Neural progenitor cell (in vitro differentiated cells): ENCODE measurements at regions not wholly inside any gene's neighbourhood (a gene's known extent, or its start where the extent isn't known, plus 50 kb on each side); places are given as distances from the start of the nearest gene placed in this dataset.
A peak's percentile ranks its signal among the peaks of the same experiment; 100 is the strongest.
"Not testable (repeated sequence)": the region's sequence is repeated elsewhere in the genome, so short reads cannot be mapped to it uniquely, and the experiment has no call there.

Experiments used
- DNase-seq: peaks from one replicate; pipeline ENCODE4 v3.0.0-alpha.2; 2016; ENCODE audit warnings: low spot score
- H2AFZ ChIP-seq: fragments of 200-600 bp; sonication (generic); replicated peaks from 2 replicates; pipeline ENCODE4 v1.6.1; 2016; ENCODE audit warnings: antibody characterized with exemption
- H3F3A ChIP-seq: fragments of 200-600 bp; sonication (generic); 2 replicates; pipeline ENCODE4 v1.6.1; 2016; ENCODE audit warnings: antibody characterized with exemption, low read depth
- H3K27ac ChIP-seq: fragments of 200-600 bp; sonication (generic); 2 replicates; pipeline ENCODE4 v1.5.1; 2016; ENCODE audit warnings: mild to moderate bottlenecking
- H3K27me3 ChIP-seq: fragments of 200-600 bp; sonication (generic); 2 replicates; pipeline ENCODE4 v1.6.1; 2016; ENCODE audit warnings: mild to moderate bottlenecking, moderate library complexity
- H3K36me3 ChIP-seq: fragments of 200-600 bp; sonication (generic); 2 replicates; pipeline ENCODE4 v1.5.1; 2016
- H3K4me1 ChIP-seq: fragments of 200-600 bp; sonication (generic); 2 replicates; pipeline ENCODE4 v1.6.1; 2016; ENCODE audit warnings: mixed run types
- H3K4me2 ChIP-seq: fragments of 200-600 bp; sonication (generic); 2 replicates; pipeline ENCODE4 v1.6.1; 2016
- H3K4me3 ChIP-seq: fragments of 200-600 bp; sonication (generic); 2 replicates; pipeline ENCODE4 v1.5.1; 2016
- H3K79me2 ChIP-seq: fragments of 200-600 bp; sonication (generic); 2 replicates; pipeline ENCODE4 v1.6.1; 2016; ENCODE audit warnings: low read depth
- H3K9ac ChIP-seq: fragments of 200-600 bp; sonication (generic); 2 replicates; pipeline ENCODE4 v1.6.1; 2016
- H3K9me3 ChIP-seq: fragments of 200-600 bp; sonication (generic); 2 replicates; pipeline ENCODE4 v1.5.1; 2016; ENCODE audit warnings: low read depth
- H4K20me1 ChIP-seq: fragments of 200-600 bp; sonication (generic); 2 replicates; pipeline ENCODE4 v1.6.1; 2016; ENCODE audit warnings: low read depth
- H3K27ac Mint-ChIP-seq: 3 replicates; pipeline ENCODE4 v1.8.0; 2021; ENCODE audit warnings: mixed read lengths
- H3K27me3 Mint-ChIP-seq: 2 replicates; pipeline ENCODE4 v1.8.0; 2022; ENCODE audit warnings: low read depth, mild to moderate bottlenecking, inconsistent platforms, moderate library complexity, mixed read lengths; ENCODE audit not compliant: insufficient read depth
- H3K36me3 Mint-ChIP-seq: 3 replicates; pipeline ENCODE4 v1.8.0; 2021; ENCODE audit warnings: mixed read lengths
- H3K4me1 Mint-ChIP-seq: 3 replicates; pipeline ENCODE4 v1.8.0; 2021; ENCODE audit warnings: mixed read lengths
- H3K4me3 Mint-ChIP-seq: 3 replicates; pipeline ENCODE4 v1.8.0; 2021; ENCODE audit warnings: mild to moderate bottlenecking, moderate library complexity, mixed read lengths
- H3K9me3 Mint-ChIP-seq: 3 replicates; pipeline ENCODE4 v1.8.0; 2020; ENCODE audit warnings: mixed read lengths
- CTCF ChIP-seq: fragments of 200-600 bp; sonication (generic); IDR thresholded peaks from 2 replicates; pipeline ENCODE4 v1.5.1; 2017; ENCODE audit warnings: antibody characterized with exemption, mild to moderate bottlenecking
- EZH2 ChIP-seq: fragments of 200-600 bp; sonication (generic); IDR thresholded peaks from 2 replicates; pipeline ENCODE4 v1.6.1; 2017; ENCODE audit warnings: antibody characterized with exemption, mild to moderate bottlenecking, moderate library complexity
- EZH2phosphoT487 ChIP-seq: fragments of 200-600 bp; sonication (generic); IDR thresholded peaks from 2 replicates; pipeline ENCODE4 v1.6.1; 2017; ENCODE audit warnings: antibody characterized with exemption

- Histone ChIP-seq H3K9me3 (no peaks in the 10 kb centered on the region), H3K4me1 (peaks cover under 1% of the 10 kb centered on the region), H2AFZ (no peak overlapping the region), H3K9ac (no peak overlapping the region), H3F3A (no peaks in the 10 kb centered on the region), H3K4me2 (no peak overlapping the region), H3K79me2 (no peaks in the 10 kb centered on the region), H3K27me3 (no peaks in the 10 kb centered on the region), H3K4me3 (no peak overlapping the region), H4K20me1 (no peaks in the 10 kb centered on the region), H3K27ac (no peak overlapping the region), H3K36me3 (no peaks in the 10 kb centered on the region)
- peaks cover 2% of the 10 kb centered on the region for H3K27me3 Mint-ChIP-seq
- no peaks in the 10 kb centered on the region for H3K36me3 Mint-ChIP-seq
- H3K4me3 Mint-ChIP-seq = no peak overlapping the region
- TF ChIP-seq EZH2 = no peak
- TF ChIP-seq CTCF = no peak
- no peak for TF ChIP-seq EZH2phosphoT487
- H3K9me3 Mint-ChIP-seq = no peaks in the 10 kb centered on the region
- no peaks in the 10 kb centered on the region for H3K4me1 Mint-ChIP-seq
- DNase-seq = no peak
- no peak overlapping the region for H3K27ac Mint-ChIP-seq
These were observed 107.7 kb upstream of the DAB2 start for GRCh38 chr5:39532511-39532910.

- no peak overlapping the region for H3K27ac ChIP-seq
- peaks cover 10% of the 10 kb centered on the region for H3K4me1 ChIP-seq
- peaks cover 4% of the 10 kb centered on the region for H3K4me1 Mint-ChIP-seq
- H3K79me2 ChIP-seq = no peaks in the 10 kb centered on the region
- H2AFZ ChIP-seq = no peak overlapping the region
- H3K9ac ChIP-seq = no peak overlapping the region
- no peak overlapping the region for H3K4me3 Mint-ChIP-seq
- no peak overlapping the region for H3K27ac Mint-ChIP-seq
- no peak overlapping the region for H3K4me2 ChIP-seq
- no peaks in the 10 kb centered on the region for H3F3A ChIP-seq
- H3K36me3 Mint-ChIP-seq = no peaks in the 10 kb centered on the region
- no peaks in the 10 kb centered on the region for H3K27me3 ChIP-seq
- no peak for DNase-seq
- no peak for TF ChIP-seq EZH2phosphoT487
- H3K27me3 Mint-ChIP-seq = peaks cover 2% of the 10 kb centered on the region
- no peaks in the 10 kb centered on the region for H3K9me3 ChIP-seq
- no peak overlapping the region for H3K4me3 ChIP-seq
- no peaks in the 10 kb centered on the region for H3K9me3 Mint-ChIP-seq
- H3K36me3 ChIP-seq = no peaks in the 10 kb centered on the region
- H4K20me1 ChIP-seq = no peaks in the 10 kb centered on the region
These were observed 106.5 kb upstream of the DAB2 start for GRCh38 chr5:39531306-39531705.

- TF ChIP-seq EZH2 = no peak
- TF ChIP-seq EZH2phosphoT487 = no peak
- TF ChIP-seq CTCF = no peak
- Histone ChIP-seq H4K20me1 (no peaks in the 10 kb centered on the region), H3K27ac (no peak overlapping the region), H3K4me2 (peak overlapping the region; percentile 15), H3K4me3 (no peak overlapping the region), H3K36me3 (no peaks in the 10 kb centered on the region), H3K27me3 (no peaks in the 10 kb centered on the region), H3K9ac (no peak overlapping the region), H3K9me3 (no peaks in the 10 kb centered on the region), H3F3A (no peaks in the 10 kb centered on the region), H3K79me2 (no peaks in the 10 kb centered on the region), H2AFZ (peak overlapping the region; percentile 73), H3K4me1 (peaks cover 10% of the 10 kb centered on the region)
- H3K9me3 Mint-ChIP-seq = no peaks in the 10 kb centered on the region
- DNase-seq = peak; percentile 3
- no peak overlapping the region for H3K27ac Mint-ChIP-seq
- no peak overlapping the region for H3K4me3 Mint-ChIP-seq
- no peaks in the 10 kb centered on the region for H3K36me3 Mint-ChIP-seq
- H3K27me3 Mint-ChIP-seq = peaks cover 4% of the 10 kb centered on the region
- peaks cover 4% of the 10 kb centered on the region for H3K4me1 Mint-ChIP-seq
These were observed 102.2 kb upstream of the DAB2 start for GRCh38 chr5:39526914-39527477.

- not testable (repeated sequence) for DNase-seq, H3K9me3 ChIP-seq, H3K27ac Mint-ChIP-seq, H3K36me3 ChIP-seq, H3K27me3 Mint-ChIP-seq, H3F3A ChIP-seq, H3K27ac ChIP-seq, H3K4me1 Mint-ChIP-seq, H3K9me3 Mint-ChIP-seq, H2AFZ ChIP-seq, H3K4me2 ChIP-seq, H3K9ac ChIP-seq, H3K4me3 Mint-ChIP-seq, H3K36me3 Mint-ChIP-seq, H4K20me1 ChIP-seq, H3K4me3 ChIP-seq, H3K27me3 ChIP-seq, H3K4me1 ChIP-seq, H3K79me2 ChIP-seq
These were observed 101.0 kb upstream of the DAB2 start for GRCh38 chr5:39525781-39526180.
